ENCODE measurements at regions not wholly inside any gene's neighbourhood (a gene's known extent, or its start where the extent isn't known, plus 50 kb on each side); places are given as distances from the start of the nearest gene placed in this dataset.

- no peak for DNase-seq (ENCODE audit: low read depth)
- H3K4me3 ChIP-seq (ENCODE audit: low read depth, low read length), result no peak overlapping the region
- TF ChIP-seq CTCF (IDR thresholded peaks at IDR 0.05; ENCODE audit: insufficient read depth, low read depth, low read length), result no peak
Observed at GRCh38 chr5:10161778-10162177, 87.9 kb downstream of the ATPSCKMT start.

GRCh38 chr5:10160241-10160640, 89.4 kb downstream of the ATPSCKMT start:
- no peak for TF ChIP-seq CTCF (IDR thresholded peaks at IDR 0.05; ENCODE audit: insufficient read depth, low read depth, low read length)
- no peak for DNase-seq (ENCODE audit: low read depth)
- H3K4me3 ChIP-seq (ENCODE audit: low read depth, low read length), result no peak overlapping the region

- H3K4me3 ChIP-seq (ENCODE audit: low read depth, low read length), result no peak overlapping the region
- no peak for DNase-seq (ENCODE audit: low read depth)
- TF ChIP-seq CTCF (IDR thresholded peaks at IDR 0.05; ENCODE audit: insufficient read depth, low read depth, low read length), result no peak
Observed at GRCh38 chr5:10158886-10159285, 90.8 kb downstream of the ATPSCKMT start.

- no peak for DNase-seq (ENCODE audit: low read depth)
- no peak overlapping the region for H3K4me3 ChIP-seq (ENCODE audit: low read depth, low read length)
- no peak for TF ChIP-seq CTCF (IDR thresholded peaks at IDR 0.05; ENCODE audit: insufficient read depth, low read depth, low read length)
Observed at GRCh38 chr5:10157085-10157669, 92.5 kb downstream of the ATPSCKMT start.

GRCh38 chr5:10155897-10156667, 93.6 kb downstream of the ATPSCKMT start:
- no peak for TF ChIP-seq CTCF (IDR thresholded peaks at IDR 0.05; ENCODE audit: insufficient read depth, low read depth, low read length)
- no peak for DNase-seq (ENCODE audit: low read depth)
- H3K4me3 ChIP-seq (ENCODE audit: low read depth, low read length), result no peak overlapping the region

GRCh38 chr5:10153808-10154537, 95.7 kb downstream of the ATPSCKMT start:
- TF ChIP-seq CTCF (IDR thresholded peaks at IDR 0.05; ENCODE audit: insufficient read depth, low read depth, low read length), result no peak
- no peak overlapping the region for H3K4me3 ChIP-seq (ENCODE audit: low read depth, low read length)
- no peak for DNase-seq (ENCODE audit: low read depth)

All from fibroblast of villous mesenchyme (primary cell).